C4-2B (cell line): ENCODE measurements at regions not wholly inside any gene's neighbourhood (a gene's known extent, or its start where the extent isn't known, plus 50 kb on each side); places are given as distances from the start of the nearest gene placed in this dataset.

ENCODE experiments used
- ZFX ChIP-seq: fragments of 450-650 bp; IDR thresholded peaks from 2 replicates; pipeline ENCODE4 v1.6.1; 2017
- TF ChIP-seq, protein P1 (sequence below): fragments of 450-650 bp; conservative IDR thresholded peaks from 2 replicates; pipeline ENCODE4 v1.5.1; 2017; ENCODE audit warnings: mild to moderate bottlenecking

- TF ChIP-seq, protein P1, sequence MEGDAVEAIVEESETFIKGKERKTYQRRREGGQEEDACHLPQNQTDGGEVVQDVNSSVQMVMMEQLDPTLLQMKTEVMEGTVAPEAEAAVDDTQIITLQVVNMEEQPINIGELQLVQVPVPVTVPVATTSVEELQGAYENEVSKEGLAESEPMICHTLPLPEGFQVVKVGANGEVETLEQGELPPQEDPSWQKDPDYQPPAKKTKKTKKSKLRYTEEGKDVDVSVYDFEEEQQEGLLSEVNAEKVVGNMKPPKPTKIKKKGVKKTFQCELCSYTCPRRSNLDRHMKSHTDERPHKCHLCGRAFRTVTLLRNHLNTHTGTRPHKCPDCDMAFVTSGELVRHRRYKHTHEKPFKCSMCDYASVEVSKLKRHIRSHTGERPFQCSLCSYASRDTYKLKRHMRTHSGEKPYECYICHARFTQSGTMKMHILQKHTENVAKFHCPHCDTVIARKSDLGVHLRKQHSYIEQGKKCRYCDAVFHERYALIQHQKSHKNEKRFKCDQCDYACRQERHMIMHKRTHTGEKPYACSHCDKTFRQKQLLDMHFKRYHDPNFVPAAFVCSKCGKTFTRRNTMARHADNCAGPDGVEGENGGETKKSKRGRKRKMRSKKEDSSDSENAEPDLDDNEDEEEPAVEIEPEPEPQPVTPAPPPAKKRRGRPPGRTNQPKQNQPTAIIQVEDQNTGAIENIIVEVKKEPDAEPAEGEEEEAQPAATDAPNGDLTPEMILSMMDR = no peak
- no peak for TF ChIP-seq ZFX
Measured at GRCh38 chr10:108975459-108976058, 947.8 kb downstream of the XPNPEP1 start.
